Fibroblast of skin of left biceps (primary cell): ENCODE measurements at regions not wholly inside any gene's neighbourhood (a gene's known extent, or its start where the extent isn't known, plus 50 kb on each side); places are given as distances from the start of the nearest gene placed in this dataset.

Source experiments
- DNase-seq, 2 experiments: peaks; one replicate each; pipeline ENCODE4 v3.0.0-alpha.2; 2013; ENCODE audit warnings: low read depth in 2 of 2

- DNase-seq, result no peak
Measured at GRCh38 chr15:53462651-53463050, 296.8 kb downstream of the WDR72 start.

GRCh38 chr15:53461677-53462076, 297.8 kb downstream of the WDR72 start:
- DNase-seq, result no peak

- no peak for DNase-seq
Measured at GRCh38 chr15:53458736-53459135, 300.7 kb downstream of the WDR72 start.

GRCh38 chr15:53457479-53457878, 302.0 kb downstream of the WDR72 start:
- DNase-seq, result no peak

- no peak for DNase-seq
Measured at GRCh38 chr15:53454843-53455721, 304.4 kb downstream of the WDR72 start.

GRCh38 chr15:53454535-53454842, 305.0 kb downstream of the WDR72 start:
- DNase-seq, result no peak

GRCh38 chr15:53453253-53454105, 306.0 kb downstream of the WDR72 start:
- no peak for DNase-seq

GRCh38 chr15:53448232-53449015, 311.0 kb downstream of the WDR72 start:
- no peak for DNase-seq

GRCh38 chr15:53447742-53448141, 311.7 kb downstream of the WDR72 start:
- DNase-seq, result no peak

- no peak for DNase-seq
Measured at GRCh38 chr15:53447053-53447574, 312.3 kb downstream of the WDR72 start.

- no peak for DNase-seq
Measured at GRCh38 chr15:53446376-53446775, 313.1 kb downstream of the WDR72 start.

- no peak for DNase-seq
Measured at GRCh38 chr15:53445531-53445930, 313.9 kb downstream of the WDR72 start.

GRCh38 chr15:53437985-53438841, 321.2 kb downstream of the WDR72 start:
- DNase-seq, result no peak

- no peak for DNase-seq
Measured at GRCh38 chr15:53437366-53437765, 322.1 kb downstream of the WDR72 start.

- no peak for DNase-seq
Measured at GRCh38 chr15:53434174-53434678, 325.2 kb downstream of the WDR72 start.

GRCh38 chr15:53416219-53416940, 343.1 kb downstream of the WDR72 start:
- no peak for DNase-seq

GRCh38 chr15:53414167-53414566, 345.3 kb downstream of the WDR72 start:
- no peak for DNase-seq

- DNase-seq, result no peak
Measured at GRCh38 chr15:53412542-53412941, 346.9 kb downstream of the WDR72 start.

- no peak for DNase-seq
Measured at GRCh38 chr15:53404930-53405493, 354.5 kb downstream of the WDR72 start.

- DNase-seq, result no peak
Measured at GRCh38 chr15:53401503-53401902, 358.0 kb downstream of the WDR72 start.
